H9 (cell line): ENCODE measurements at regions not wholly inside any gene's neighbourhood (a gene's known extent, or its start where the extent isn't known, plus 50 kb on each side); places are given as distances from the start of the nearest gene placed in this dataset.

Source experiments
- DNase-seq: peaks from one replicate; pipeline ENCODE4 v3.0.0-alpha.2; 2017
- H2AFZ ChIP-seq: one replicate; pipeline ENCODE4 v1.6.1; 2013; ENCODE audit warnings: mild to moderate bottlenecking, low read length, control low read depth, moderate library complexity
- H2AK5ac ChIP-seq: 2 replicates; pipeline ENCODE4 v1.6.1; 2013; ENCODE audit warnings: low read length, control low read depth, mixed read lengths; ENCODE audit not compliant: insufficient read length
- H2BK120ac ChIP-seq: one replicate; pipeline ENCODE4 v1.6.1; 2013; ENCODE audit warnings: low read depth, mild to moderate bottlenecking, low read length, control low read depth, inconsistent platforms; ENCODE audit not compliant: poor library complexity, severe bottlenecking
- H2BK12ac ChIP-seq: 2 replicates; pipeline ENCODE4 v1.6.1; 2013; ENCODE audit warnings: low read length, control low read depth, mixed read lengths, low read depth; ENCODE audit not compliant: insufficient read length
- H2BK15ac ChIP-seq: 2 replicates; pipeline ENCODE4 v1.6.1; 2013; ENCODE audit warnings: low read depth, low read length, control low read depth
- H2BK20ac ChIP-seq: one replicate; pipeline ENCODE4 v1.6.1; 2013; ENCODE audit warnings: low read depth, mild to moderate bottlenecking, low read length, control low read depth, inconsistent platforms; ENCODE audit not compliant: poor library complexity, severe bottlenecking
- H2BK5ac ChIP-seq: 2 replicates; pipeline ENCODE4 v1.6.1; 2013; ENCODE audit warnings: low read length, control low read depth, mixed read lengths; ENCODE audit not compliant: insufficient read length
- H3K14ac ChIP-seq: 2 replicates; pipeline ENCODE4 v1.6.1; 2013; ENCODE audit warnings: low read length, control low read depth; ENCODE audit not compliant: insufficient read depth
- H3K18ac ChIP-seq: 2 replicates; pipeline ENCODE4 v1.6.1; 2013; ENCODE audit warnings: low read depth, mild to moderate bottlenecking, mixed read lengths, low read length, control low read depth; ENCODE audit not compliant: insufficient read length
- H3K23ac ChIP-seq: 2 replicates; pipeline ENCODE4 v1.6.1; 2013; ENCODE audit warnings: low read length, control low read depth, mixed read lengths, low read depth; ENCODE audit not compliant: insufficient read length
- H3K23me2 ChIP-seq: 2 replicates; pipeline ENCODE4 v1.6.1; 2013; ENCODE audit warnings: low read depth, mild to moderate bottlenecking, mixed read lengths, low read length, control low read depth; ENCODE audit not compliant: insufficient read length, poor library complexity, severe bottlenecking
- H3K27ac ChIP-seq: 2 replicates; pipeline ENCODE4 v1.5.1; 2013; ENCODE audit warnings: low read length, control low read depth, mixed read lengths, low read depth; ENCODE audit not compliant: insufficient read length
- H3K27me3 ChIP-seq: 2 replicates; pipeline ENCODE4 v1.6.1; 2013; ENCODE audit warnings: low read length, control low read depth, inconsistent platforms; ENCODE audit not compliant: insufficient read depth
- H3K4ac ChIP-seq: 2 replicates; pipeline ENCODE4 v1.6.1; 2013; ENCODE audit warnings: low read depth, mild to moderate bottlenecking, control low read depth, inconsistent platforms, low read length, moderate library complexity
- H3K4me1 ChIP-seq: 2 replicates; pipeline ENCODE4 v1.6.1; 2013; ENCODE audit warnings: low read length, control low read depth, inconsistent platforms; ENCODE audit not compliant: insufficient read depth
- H3K4me2 ChIP-seq: 2 replicates; pipeline ENCODE4 v1.6.1; 2013; ENCODE audit warnings: low read length, control low read depth, mixed read lengths; ENCODE audit not compliant: insufficient read length, insufficient read depth
- H3K56ac ChIP-seq: 2 replicates; pipeline ENCODE4 v1.6.1; 2013; ENCODE audit warnings: low read depth, mild to moderate bottlenecking, mixed read lengths, low read length, control low read depth; ENCODE audit not compliant: insufficient read length
- H3K79me1 ChIP-seq: 2 replicates; pipeline ENCODE4 v1.6.1; 2013; ENCODE audit warnings: low read depth, mild to moderate bottlenecking, moderate library complexity, low read length, control low read depth, inconsistent platforms; ENCODE audit not compliant: insufficient read depth, poor library complexity, severe bottlenecking
- H3K79me2 ChIP-seq: 2 replicates; pipeline ENCODE4 v1.6.1; 2013; ENCODE audit warnings: low read length, control low read depth, inconsistent platforms; ENCODE audit not compliant: insufficient read depth
- H3K9ac ChIP-seq: 2 replicates; pipeline ENCODE4 v1.6.1; 2013; ENCODE audit warnings: low read length, control low read depth, mixed read lengths; ENCODE audit not compliant: insufficient read length; ENCODE audit errors: extremely low read depth
- H3K9me3 ChIP-seq: one replicate; pipeline ENCODE4 v1.6.1; 2013; ENCODE audit warnings: low read depth, low read length, inconsistent platforms; ENCODE audit not compliant: control insufficient read depth
- H3T11ph ChIP-seq: one replicate; pipeline ENCODE4 v1.6.1; 2013; ENCODE audit warnings: mild to moderate bottlenecking, low read length, control low read depth, inconsistent platforms
- H4K20me1 ChIP-seq: one replicate; pipeline ENCODE4 v1.6.1; 2013; ENCODE audit not compliant: control insufficient read depth, insufficient read length, insufficient read depth
- H4K5ac ChIP-seq: 2 replicates; pipeline ENCODE4 v1.6.1; 2013; ENCODE audit warnings: low read depth, mild to moderate bottlenecking, mixed read lengths, low read length, control low read depth; ENCODE audit not compliant: insufficient read length
- H4K8ac ChIP-seq: replicated peaks from 2 replicates; pipeline ENCODE4 v1.6.1; 2013; ENCODE audit warnings: low read length, control low read depth, mixed read lengths, low read depth; ENCODE audit not compliant: insufficient read length
- H4K91ac ChIP-seq: 2 replicates; pipeline ENCODE4 v1.6.1; 2013; ENCODE audit warnings: low read depth, mild to moderate bottlenecking, moderate library complexity, mixed read lengths, low read length, control low read depth; ENCODE audit not compliant: insufficient read length
- H3K27ac Mint-ChIP-seq, 3 experiments: 2 replicates in 2 of 3; 3 replicates in 1 of 3; pipeline ENCODE4 v1.8.0; 2020 to 2021; ENCODE audit warnings: mixed read lengths in 3 of 3, mild to moderate bottlenecking in 1 of 3, moderate library complexity in 1 of 3
- H3K27me3 Mint-ChIP-seq: 2 replicates; pipeline ENCODE4 v1.8.0; 2021; ENCODE audit warnings: low read depth, mild to moderate bottlenecking, moderate library complexity, mixed read lengths
- H3K36me3 Mint-ChIP-seq, 3 experiments: 2 replicates in 2 of 3; 3 replicates in 1 of 3; pipeline ENCODE4 v1.8.0; 2020 to 2021; ENCODE audit warnings: low read depth in 3 of 3, mixed read lengths in 3 of 3; ENCODE audit not compliant: insufficient read depth in 1 of 3
- H3K4me1 Mint-ChIP-seq, 2 experiments: 2 replicates each; pipeline ENCODE4 v1.8.0; 2020; ENCODE audit warnings: mixed read lengths in 2 of 2
- H3K4me3 Mint-ChIP-seq, 2 experiments: 2 replicates in 1 of 2; 3 replicates in 1 of 2; pipeline ENCODE4 v1.8.0; 2020 to 2021; ENCODE audit warnings: mild to moderate bottlenecking in 2 of 2, mixed read lengths in 2 of 2, moderate library complexity in 1 of 2
- H3K9me3 Mint-ChIP-seq, 2 experiments: 2 replicates in 1 of 2; 3 replicates in 1 of 2; pipeline ENCODE4 v1.8.0; 2020; ENCODE audit warnings: mild to moderate bottlenecking in 2 of 2, mixed read lengths in 2 of 2, moderate library complexity in 1 of 2
- CTCF ChIP-seq: fragments of 200-600 bp; sonication (generic); conservative IDR thresholded peaks from 3 replicates; pipeline ENCODE4 v1.8.0; 2021; ENCODE audit warnings: antibody characterized with exemption, mild to moderate bottlenecking
- WGBS: extraction: QIAGEN DNeasy Blood & Tissue Kit; methylation state at CpG from one replicate; pipeline ENCODE4 v1.1.7; 2013; ENCODE audit warnings: missing lambda C conversion rate, low lambda C conversion rate, mixed read lengths; ENCODE audit not compliant: insufficient read length; ENCODE audit errors: extremely low coverage; 5-methylcytosine and 5-hydroxymethylcytosine counted together

DNA sequence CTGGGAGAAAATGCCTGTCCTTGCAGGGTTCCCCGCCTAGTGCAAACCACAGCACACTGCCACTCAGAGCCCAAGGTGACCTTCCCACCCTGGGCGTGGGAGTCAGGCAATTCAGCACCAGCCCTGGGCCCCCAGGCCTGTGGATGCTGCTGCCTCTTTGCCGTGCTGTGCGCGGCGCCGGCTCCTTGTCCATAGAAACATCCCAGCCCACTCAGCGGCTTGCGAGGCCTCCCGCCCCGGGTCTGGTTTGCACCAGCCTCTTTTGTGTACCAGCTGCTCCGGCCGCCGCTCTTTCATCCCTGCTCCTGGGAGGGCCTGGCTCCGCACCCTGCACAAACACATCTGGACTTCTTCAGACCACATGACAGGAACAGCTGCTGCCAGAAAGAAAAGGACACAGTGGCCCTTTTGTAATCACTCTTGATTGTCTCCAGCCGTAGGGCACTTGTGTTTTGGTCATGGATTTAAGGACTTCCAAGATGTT lies 75.4 kb upstream of the SDK2 start:
- H3K23me2 ChIP-seq, result no peaks in the 10 kb centered on the region
- Mint-ChIP-seq H3K27me3 (peaks cover 19% of the 10 kb centered on the region), H3K4me1 (peaks cover 18 to 21% of the 10 kb centered on the region in 2 experiments), H3K9me3 (no peaks in the 10 kb centered on the region), H3K27ac (no peak overlapping the region), H3K36me3 (no peaks in the 10 kb centered on the region), H3K4me3 (no peak overlapping the region)
- H2BK20ac ChIP-seq, result no peak overlapping the region
- no peak overlapping the region for H4K5ac ChIP-seq
- no peak overlapping the region for H3K4me2 ChIP-seq
- no peak overlapping the region for H3K18ac ChIP-seq
- H2BK120ac ChIP-seq, result no peak overlapping the region
- no peaks in the 10 kb centered on the region for H3K9me3 ChIP-seq
- H4K91ac ChIP-seq, result no peak overlapping the region
- H3K79me1 ChIP-seq, result no peaks in the 10 kb centered on the region
- no peak overlapping the region for H4K8ac ChIP-seq
- no CpG with 5 or more reads among the region's 16 CpGs for WGBS
- no peaks in the 10 kb centered on the region for H3K27me3 ChIP-seq
- H2BK12ac ChIP-seq, result no peak overlapping the region
- no peak overlapping the region for H3K4ac ChIP-seq
- H4K20me1 ChIP-seq, result no peaks in the 10 kb centered on the region
- H3K56ac ChIP-seq, result no peak overlapping the region
- no peak overlapping the region for H3K27ac ChIP-seq
- no peak overlapping the region for H2BK5ac ChIP-seq
- no peak overlapping the region for H2AFZ ChIP-seq
- no peak for DNase-seq
- no peaks in the 10 kb centered on the region for H3K79me2 ChIP-seq
- H3K4me1 ChIP-seq, result no peaks in the 10 kb centered on the region; the same call in 1 of the 2 replicates
- H3T11ph ChIP-seq, result no peak overlapping the region
- H2BK15ac ChIP-seq, result no peak overlapping the region
- no peak overlapping the region for H3K23ac ChIP-seq
- no peak for TF ChIP-seq CTCF
- H3K9ac ChIP-seq, result no peak overlapping the region
- no peak overlapping the region for H2AK5ac ChIP-seq
- H3K14ac ChIP-seq, result no peak overlapping the region
